Hippocampal formation (tissue), 2 donors: ENCODE measurements at regions not wholly inside any gene's neighbourhood (a gene's known extent, or its start where the extent isn't known, plus 50 kb on each side); places are given as distances from the start of the nearest gene placed in this dataset.
"Not testable (repeated sequence)": the region's sequence is repeated elsewhere in the genome, so short reads cannot be mapped to it uniquely, and the experiment has no call there.

Experiments
- DNase-seq, 2 donors: peaks; one replicate each; lab custom pipeline; 2025; lab: John Stamatoyannopoulos, UW

- no peak for DNase-seq
These were observed 1370.4 kb downstream of the GRIK2 start for GRCh38 chr6:102763891-102764290.

- DNase-seq: no peak
These were observed 1368.4 kb downstream of the GRIK2 start for GRCh38 chr6:102761872-102762271.

- DNase-seq: no peak
These were observed 1365.9 kb downstream of the GRIK2 start for GRCh38 chr6:102759415-102759814.

- DNase-seq: not testable (repeated sequence)
These were observed 1365.0 kb downstream of the GRIK2 start for GRCh38 chr6:102758536-102758935.

GRCh38 chr6:102749210-102749971 lies 1355.9 kb downstream of the GRIK2 start:
- no peak for DNase-seq

- no peak for DNase-seq
These were observed 1353.4 kb downstream of the GRIK2 start for GRCh38 chr6:102746941-102747340.

GRCh38 chr6:102742754-102743356 lies 1349.3 kb downstream of the GRIK2 start:
- no peak for DNase-seq

GRCh38 chr6:102742028-102742427 lies 1348.5 kb downstream of the GRIK2 start:
- DNase-seq: no peak

GRCh38 chr6:102736941-102737368 lies 1343.4 kb downstream of the GRIK2 start:
- DNase-seq: no peak

GRCh38 chr6:102732898-102733297 lies 1339.4 kb downstream of the GRIK2 start:
- DNase-seq: no peak

GRCh38 chr6:102722086-102722485 lies 1328.6 kb downstream of the GRIK2 start:
- not testable (repeated sequence) for DNase-seq

- no peak for DNase-seq
These were observed 1324.4 kb downstream of the GRIK2 start for GRCh38 chr6:102717737-102718456.

GRCh38 chr6:102717252-102717651 lies 1323.7 kb downstream of the GRIK2 start:
- no peak for DNase-seq

GRCh38 chr6:102701019-102701418 lies 1307.5 kb downstream of the GRIK2 start:
- no peak for DNase-seq

GRCh38 chr6:102686461-102686860 lies 1293.0 kb downstream of the GRIK2 start:
- DNase-seq: no peak

- no peak for DNase-seq
These were observed 1286.9 kb downstream of the GRIK2 start for GRCh38 chr6:102680413-102680812.

GRCh38 chr6:102679865-102680264 lies 1286.4 kb downstream of the GRIK2 start:
- DNase-seq: no peak

- no peak for DNase-seq
These were observed 1283.7 kb downstream of the GRIK2 start for GRCh38 chr6:102677225-102677624.

GRCh38 chr6:102670735-102671134 lies 1277.2 kb downstream of the GRIK2 start:
- no peak for DNase-seq

- DNase-seq: no peak
These were observed 1269.3 kb downstream of the GRIK2 start for GRCh38 chr6:102662851-102663250.

- DNase-seq: no peak
These were observed 1266.8 kb downstream of the GRIK2 start for GRCh38 chr6:102660303-102660702.

GRCh38 chr6:102655823-102656222 lies 1262.3 kb downstream of the GRIK2 start:
- no peak for DNase-seq

GRCh38 chr6:102641426-102641825 lies 1247.9 kb downstream of the GRIK2 start:
- DNase-seq: no peak
